ENCODE measurements at regions not wholly inside any gene's neighbourhood (a gene's known extent, or its start where the extent isn't known, plus 50 kb on each side); places are given as distances from the start of the nearest gene placed in this dataset.

DNA sequence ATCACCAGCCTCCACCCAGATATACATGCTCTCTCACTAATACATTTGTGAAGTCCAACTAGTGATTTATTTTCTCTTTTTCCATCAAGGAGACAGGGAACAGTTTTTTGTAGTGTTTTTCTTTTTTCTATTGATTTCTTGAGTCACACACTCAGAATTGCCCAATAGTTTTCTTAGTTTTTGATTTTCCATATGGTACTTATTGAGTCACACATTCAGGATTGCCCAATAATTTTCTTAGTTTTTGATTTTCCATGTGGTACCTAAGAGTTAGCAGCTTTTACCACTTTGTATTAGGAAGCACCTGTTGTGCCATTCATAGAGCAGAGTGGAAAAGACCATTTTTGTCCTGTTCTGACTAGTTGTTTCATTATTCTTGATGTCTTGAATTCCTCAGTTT lies 1268.8 kb downstream of the EPHA7 start:
- TF ChIP-seq CTCF (IDR thresholded peaks at IDR 0.05; ENCODE audit: extremely low read depth, insufficient read depth, missing control alignments): no peak
- in situ Hi-C loops (cut with MboI; ENCODE audit: low pct_unique_long_range_greater_than_20kb, low sequenced_read_pairs, unreplicated experiment): no loop called here
- no peak for DNase-seq (ENCODE audit: low spot score)

- in situ Hi-C loops (cut with MboI; ENCODE audit: low pct_unique_long_range_greater_than_20kb, low sequenced_read_pairs, unreplicated experiment): no loop called here
- no peak for TF ChIP-seq CTCF (IDR thresholded peaks at IDR 0.05; ENCODE audit: extremely low read depth, insufficient read depth, missing control alignments)
- DNase-seq (ENCODE audit: low spot score): no peak
Observed at GRCh38 chr6:92147246-92147645, 1272.1 kb downstream of the EPHA7 start.

DNA sequence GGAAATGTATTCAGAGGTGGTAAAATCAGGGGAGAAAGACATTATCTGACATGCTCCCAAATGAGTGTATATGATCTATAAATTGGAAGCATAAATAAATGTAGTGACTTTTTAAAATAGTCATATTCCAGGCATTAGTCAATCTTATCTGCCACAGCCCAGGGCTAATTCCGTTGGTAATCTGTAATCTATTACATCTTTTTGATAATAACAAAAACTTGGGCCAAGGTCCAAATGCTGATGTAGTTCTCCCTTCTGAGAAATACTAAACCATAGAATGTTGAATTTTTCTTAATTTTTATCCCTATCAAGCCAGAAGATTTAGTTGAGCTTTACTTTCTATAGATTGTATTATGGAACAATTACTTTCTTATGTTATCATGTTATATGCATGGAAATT lies 1279.8 kb downstream of the EPHA7 start:
- DNase-seq (ENCODE audit: low spot score): no peak
- TF ChIP-seq CTCF (IDR thresholded peaks at IDR 0.05; ENCODE audit: extremely low read depth, insufficient read depth, missing control alignments): no peak
- in situ Hi-C loops (cut with MboI; ENCODE audit: low pct_unique_long_range_greater_than_20kb, low sequenced_read_pairs, unreplicated experiment): no loop called here

DNA sequence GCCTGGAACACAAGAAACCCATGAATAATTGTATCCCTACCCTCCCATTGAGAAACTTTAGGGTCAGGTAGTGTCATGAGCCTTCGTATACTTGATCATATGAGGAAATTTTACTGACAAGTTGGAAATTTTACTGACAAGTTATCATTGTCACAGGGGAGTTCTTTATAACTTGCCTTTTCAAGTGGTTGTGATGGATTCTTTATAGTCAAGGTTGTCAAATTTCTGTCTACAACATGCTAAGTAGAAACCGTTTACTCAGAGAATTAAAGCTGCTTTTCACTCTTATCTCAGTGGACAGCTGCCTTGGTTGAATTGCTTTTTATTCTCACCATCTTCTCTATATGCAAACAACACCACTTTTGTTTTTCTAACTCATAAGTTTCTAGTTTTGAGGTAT lies 1286.4 kb downstream of the EPHA7 start:
- no peak for TF ChIP-seq CTCF (IDR thresholded peaks at IDR 0.05; ENCODE audit: extremely low read depth, insufficient read depth, missing control alignments)
- in situ Hi-C loops (cut with MboI; ENCODE audit: low pct_unique_long_range_greater_than_20kb, low sequenced_read_pairs, unreplicated experiment): no loop called here
- DNase-seq (ENCODE audit: low spot score): no peak

DNA sequence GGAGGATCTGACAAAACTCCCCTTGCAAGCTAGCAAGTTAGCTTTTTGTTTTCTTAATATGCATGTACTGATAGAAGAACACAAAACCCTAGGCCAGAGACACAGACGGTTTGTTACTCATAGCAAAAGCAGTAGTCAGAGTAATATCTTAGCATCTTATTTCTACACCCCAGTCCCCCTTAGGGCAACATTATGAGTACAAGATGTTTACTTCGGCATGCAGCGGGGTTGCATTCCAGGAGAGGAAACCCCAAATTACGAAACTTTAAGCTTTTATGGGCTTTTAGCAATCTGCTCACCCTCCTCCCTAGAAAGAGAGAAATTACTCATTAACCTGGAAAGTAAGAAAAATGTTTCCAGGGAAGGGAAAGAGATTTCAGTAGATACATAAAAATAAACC lies 1286.9 kb downstream of the EPHA7 start:
- in situ Hi-C loops (cut with MboI; ENCODE audit: low pct_unique_long_range_greater_than_20kb, low sequenced_read_pairs, unreplicated experiment): no loop called here
- no peak for TF ChIP-seq CTCF (IDR thresholded peaks at IDR 0.05; ENCODE audit: extremely low read depth, insufficient read depth, missing control alignments)

DNA sequence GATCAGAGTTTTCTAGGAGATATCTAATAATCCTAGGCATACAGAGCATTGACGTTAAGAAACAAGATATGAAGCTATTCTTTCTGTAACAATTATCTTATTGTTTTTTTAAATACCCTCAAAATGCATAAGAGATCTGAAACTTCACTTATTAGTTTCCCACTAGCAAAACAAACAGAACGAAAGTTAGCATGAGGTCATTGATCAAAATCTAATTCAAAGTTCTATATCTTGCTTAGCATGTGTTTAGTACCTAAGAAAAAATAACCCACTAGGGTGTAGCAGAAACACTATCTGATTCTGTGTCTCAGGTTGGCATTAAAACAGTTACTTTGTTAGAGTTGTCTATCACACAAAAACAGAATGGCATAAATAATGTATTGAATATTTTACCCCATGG lies 1288.4 kb downstream of the EPHA7 start:
- TF ChIP-seq CTCF (IDR thresholded peaks at IDR 0.05; ENCODE audit: extremely low read depth, insufficient read depth, missing control alignments): no peak
- in situ Hi-C loops (cut with MboI; ENCODE audit: low pct_unique_long_range_greater_than_20kb, low sequenced_read_pairs, unreplicated experiment): no loop called here
- no peak for DNase-seq (ENCODE audit: low spot score)

More for the DNA sequence above, 1286.9 kb downstream of the EPHA7 start:
- DNase-seq (ENCODE audit: low spot score): no peak

DNA sequence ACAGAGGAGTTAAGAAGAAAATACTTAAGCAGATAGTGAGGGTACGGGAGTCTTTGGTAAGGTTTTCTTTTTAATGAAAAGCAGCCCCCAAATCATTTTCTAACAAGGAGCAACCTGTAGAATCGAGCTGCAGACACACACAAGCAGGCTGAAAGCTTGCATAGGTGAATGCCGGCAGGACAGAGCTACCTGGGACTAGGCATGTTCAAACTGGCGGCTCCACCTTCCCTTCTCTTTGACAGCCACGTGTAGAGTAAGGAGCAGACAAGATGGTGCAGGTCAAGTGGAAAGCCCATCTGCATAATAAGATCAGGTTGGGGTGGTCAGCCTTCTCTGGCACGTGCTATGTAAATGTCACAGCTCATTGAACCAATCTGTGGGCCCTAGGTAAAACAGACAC lies 1292.4 kb downstream of the EPHA7 start:
- no peak for TF ChIP-seq CTCF (IDR thresholded peaks at IDR 0.05; ENCODE audit: extremely low read depth, insufficient read depth, missing control alignments)

More for the DNA sequence above, 1292.4 kb downstream of the EPHA7 start:
- in situ Hi-C loops (cut with MboI; ENCODE audit: low pct_unique_long_range_greater_than_20kb, low sequenced_read_pairs, unreplicated experiment): no loop called here
- DNase-seq (ENCODE audit: low spot score): no peak

All from GM13977 (cell line).